ENCODE measurements at regions not wholly inside any gene's neighbourhood (a gene's known extent, or its start where the extent isn't known, plus 50 kb on each side); places are given as distances from the start of the nearest gene placed in this dataset.
A peak's percentile ranks its signal among the peaks of the same experiment; 100 is the strongest.
"Not testable (repeated sequence)": the region's sequence is repeated elsewhere in the genome, so short reads cannot be mapped to it uniquely, and the experiment has no call there.

- TF ChIP-seq ZNF425 (CRISPR knock-in tag; conservative IDR thresholded peaks at IDR 0.05), result no peak
- no peak for TF ChIP-seq MYBL2 (CRISPR knock-in tag; IDR thresholded peaks at IDR 0.05)
These were observed 335.5 kb downstream of the INSIG2 start (continued) for GRCh38 chr2:118423776-118424175.

GRCh38 chr2:118421648-118422047 is 333.4 kb downstream of the INSIG2 start:
- H3K9me3 Mint-ChIP-seq, result peaks cover 37% of the 10 kb centered on the region
- POLR2A ChIA-PET, result no interaction called here
- peaks cover 10% of the 10 kb centered on the region for H3K36me3 Mint-ChIP-seq
- CTCF ChIA-PET, result no interaction called here
- H3K27ac Mint-ChIP-seq, result no peak overlapping the region
- peaks cover 2% of the 10 kb centered on the region; the same call in 1 of the 2 replicates for H3K4me1 Mint-ChIP-seq
- no peak for DNase-seq (ENCODE audit: low spot score)
- no peak for ATAC-seq
- no peaks in the 10 kb centered on the region; the same call in none of the 2 replicates for H3K27me3 Mint-ChIP-seq (ENCODE audit: low read depth)
- TF ChIP-seq ZBTB43 (CRISPR knock-in tag; IDR thresholded peaks at IDR 0.05) (no peak), ZNF317 (CRISPR knock-in tag; IDR thresholded peaks at IDR 0.05; ENCODE audit: borderline replicate concordance, low read depth) (peak; percentile 87)
- no peak overlapping the region for H3K4me3 Mint-ChIP-seq

GRCh38 chr2:118417406-118418120 is 329.3 kb downstream of the INSIG2 start:
- Mint-ChIP-seq H3K4me3 (no peak overlapping the region), H3K27ac (no peak overlapping the region), H3K4me1 (no peaks in the 10 kb centered on the region), H3K27me3 (ENCODE audit: low read depth) (peaks cover 5% of the 10 kb centered on the region), H3K36me3 (peaks cover 24% of the 10 kb centered on the region), H3K9me3 (peaks cover 45% of the 10 kb centered on the region)
- ChIA-PET CTCF (no interaction called here), POLR2A (no interaction called here)
- ATAC-seq (no peak), DNase-seq (ENCODE audit: low spot score) (no peak)
- TF ChIP-seq USF2 (CRISPR knock-in tag; IDR thresholded peaks at IDR 0.05) (no peak), ZNF416 (CRISPR knock-in tag; IDR thresholded peaks at IDR 0.05) (no peak)

GRCh38 chr2:118415186-118415585 is 326.9 kb downstream of the INSIG2 start:
- DNase-seq (ENCODE audit: low spot score); CTCF ChIA-PET; H3K4me1 Mint-ChIP-seq; H3K4me3 Mint-ChIP-seq; ATAC-seq; H3K27ac Mint-ChIP-seq; POLR2A ChIA-PET; H3K27me3 Mint-ChIP-seq (ENCODE audit: low read depth): not testable (repeated sequence)
- H3K9me3 Mint-ChIP-seq, result peaks cover 24% of the 10 kb centered on the region
- peaks cover 14% of the 10 kb centered on the region for H3K36me3 Mint-ChIP-seq

GRCh38 chr2:118403658-118404451 is 315.6 kb downstream of the INSIG2 start:
- no peak for DNase-seq (ENCODE audit: low spot score)
- no peaks in the 10 kb centered on the region for H3K36me3 Mint-ChIP-seq
- no peak overlapping the region for H3K27ac Mint-ChIP-seq
- H3K27me3 Mint-ChIP-seq (ENCODE audit: low read depth), result no peaks in the 10 kb centered on the region
- TF ChIP-seq ZNF121 (CRISPR knock-in tag; IDR thresholded peaks at IDR 0.05) (no peak), ZNF425 (CRISPR knock-in tag; conservative IDR thresholded peaks at IDR 0.05) (no peak), NFATC4 (CRISPR knock-in tag; IDR thresholded peaks at IDR 0.05) (no peak), TEAD1 (CRISPR knock-in tag; IDR thresholded peaks at IDR 0.05) (no peak), NFYB (CRISPR knock-in tag; conservative IDR thresholded peaks at IDR 0.05; ENCODE audit: low read depth) (no peak), JAZF1 (CRISPR knock-in tag; IDR thresholded peaks at IDR 0.05) (no peak)
- no peak for ATAC-seq
- ChIA-PET POLR2A (no interaction called here), CTCF (no interaction called here)
- H3K4me3 Mint-ChIP-seq, result no peak overlapping the region
- H3K9me3 Mint-ChIP-seq, result peaks cover 42% of the 10 kb centered on the region
- no peaks in the 10 kb centered on the region for H3K4me1 Mint-ChIP-seq

Data from WTC11 (cell line).